ENCODE measurements at regions not wholly inside any gene's neighbourhood (a gene's known extent, or its start where the extent isn't known, plus 50 kb on each side); places are given as distances from the start of the nearest gene placed in this dataset.
"Not testable (repeated sequence)": the region's sequence is repeated elsewhere in the genome, so short reads cannot be mapped to it uniquely, and the experiment has no call there.

DNA sequence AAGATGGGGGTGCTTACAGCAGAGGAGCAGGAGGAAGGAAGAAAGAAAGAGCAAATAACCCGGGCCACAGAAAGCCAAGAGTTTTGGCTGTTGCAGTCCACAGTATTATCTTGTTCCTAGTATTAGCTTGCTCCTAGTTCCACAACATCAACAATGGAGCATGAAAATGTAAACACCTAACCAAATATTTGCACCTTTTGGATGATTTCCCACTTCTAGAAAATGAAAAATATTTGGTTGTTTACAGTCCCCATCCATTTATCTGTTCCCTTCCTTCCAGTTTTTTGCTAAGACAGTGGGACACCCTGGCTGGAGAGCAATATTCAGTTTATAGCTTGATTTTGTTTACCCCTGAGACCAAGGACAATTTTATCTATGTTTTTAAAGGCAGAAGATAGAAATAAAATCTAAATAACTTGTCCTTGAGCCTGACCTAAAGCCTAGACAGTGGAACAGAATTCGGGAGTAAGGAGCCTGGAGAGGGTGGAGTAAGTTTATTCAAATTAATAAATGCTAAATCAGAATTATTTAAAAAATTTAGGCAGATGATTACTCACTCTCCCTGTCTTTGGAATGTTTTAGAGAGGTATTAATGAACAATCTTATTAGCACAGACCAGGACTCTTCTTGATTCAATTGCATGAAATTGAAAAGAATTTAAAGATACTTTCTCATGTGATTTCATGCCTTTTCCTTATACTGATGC lies 51.6 kb downstream of the RESF1 start:
- no peak for DNase-seq

DNA sequence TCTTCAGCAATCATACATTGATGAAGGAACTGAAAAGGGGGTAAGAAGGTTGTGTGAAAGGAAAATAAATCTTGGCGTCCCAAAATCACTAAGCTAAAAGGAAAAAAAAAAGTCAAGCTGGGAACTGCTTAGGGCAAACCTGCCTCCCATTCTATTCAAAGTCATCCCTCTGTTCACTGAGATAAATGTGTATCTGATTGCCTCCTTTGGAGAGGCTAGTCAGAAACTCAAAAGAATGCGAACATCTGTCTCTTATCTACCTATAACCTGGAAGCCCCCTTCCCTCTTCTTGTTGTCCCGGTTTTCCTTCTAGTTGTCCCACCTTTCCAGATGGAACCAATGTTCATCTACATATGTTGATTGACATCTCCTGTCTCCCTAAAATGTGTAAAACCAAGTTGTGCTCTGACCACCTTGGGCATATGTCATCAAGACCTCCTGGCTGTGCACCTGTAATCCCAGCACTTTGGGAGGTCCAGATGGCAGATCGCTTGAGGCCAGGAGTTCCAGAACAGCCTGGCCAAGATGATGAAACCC lies 53.1 kb downstream of the RESF1 start:
- DNase-seq, result no peak

- no peak for DNase-seq
Observed at GRCh38 chr12:32015036-32015435, 55.8 kb downstream of the RESF1 start.

DNA sequence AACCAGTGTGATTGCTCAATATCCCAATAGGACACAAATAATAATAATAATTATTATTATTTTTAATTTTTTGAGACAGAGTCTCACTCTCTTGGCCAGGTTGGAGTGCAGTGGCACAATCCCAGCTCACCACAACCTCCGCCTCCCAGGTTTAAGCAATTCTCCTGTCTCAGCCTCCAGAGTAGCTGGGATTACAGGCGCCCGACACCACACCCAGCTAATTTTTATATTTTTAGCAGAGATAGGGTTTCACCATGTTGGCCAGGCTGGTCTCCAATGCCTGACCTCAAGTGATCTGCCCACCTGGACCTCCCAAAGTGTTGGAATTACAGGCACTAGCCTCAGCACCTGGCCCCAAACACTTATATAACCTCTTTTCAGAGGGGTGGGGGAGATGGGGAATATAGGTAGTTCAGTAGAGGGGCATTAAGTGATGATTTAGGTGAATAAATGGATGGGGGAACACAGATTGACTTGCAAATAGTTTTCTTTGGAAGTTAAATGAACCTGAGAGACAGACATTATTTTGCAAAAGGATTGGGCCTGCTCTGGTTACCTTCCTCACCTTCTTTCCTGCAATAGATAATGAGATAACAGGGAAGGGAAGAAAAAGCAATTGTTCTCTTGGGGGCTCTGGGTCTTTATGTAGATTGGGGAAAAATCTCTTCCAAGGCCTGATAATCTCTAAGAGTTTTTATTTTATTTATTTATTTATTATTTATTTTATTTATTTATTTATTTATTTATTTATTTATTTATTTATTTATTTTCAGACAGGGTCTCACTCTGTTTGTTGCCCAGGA lies 57.7 kb downstream of the RESF1 start:
- DNase-seq, result no peak

DNA sequence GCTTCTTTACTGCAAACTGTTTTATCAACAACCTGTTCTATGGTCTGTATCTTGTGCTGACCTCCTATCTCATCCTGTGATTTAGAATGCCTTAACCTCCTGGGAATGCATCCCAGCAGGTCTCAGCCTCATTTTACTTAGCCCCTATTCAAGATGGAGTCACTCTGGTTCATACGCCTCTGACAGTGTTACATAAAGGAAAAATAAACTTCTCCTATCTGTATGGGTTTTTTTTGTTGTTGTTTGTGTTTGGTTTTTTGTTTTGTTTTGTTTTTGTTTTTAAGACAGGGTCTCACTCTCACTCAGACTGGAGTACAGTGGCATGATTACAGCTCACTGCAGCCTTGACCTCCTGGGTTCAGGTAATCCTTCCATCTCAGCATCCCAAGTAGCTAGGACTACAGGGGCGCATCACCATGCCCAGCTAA lies 62.1 kb downstream of the RESF1 start:
- no peak for DNase-seq

- not testable (repeated sequence) for DNase-seq
Observed at GRCh38 chr12:32022387-32022786, 63.2 kb downstream of the RESF1 start.

DNA sequence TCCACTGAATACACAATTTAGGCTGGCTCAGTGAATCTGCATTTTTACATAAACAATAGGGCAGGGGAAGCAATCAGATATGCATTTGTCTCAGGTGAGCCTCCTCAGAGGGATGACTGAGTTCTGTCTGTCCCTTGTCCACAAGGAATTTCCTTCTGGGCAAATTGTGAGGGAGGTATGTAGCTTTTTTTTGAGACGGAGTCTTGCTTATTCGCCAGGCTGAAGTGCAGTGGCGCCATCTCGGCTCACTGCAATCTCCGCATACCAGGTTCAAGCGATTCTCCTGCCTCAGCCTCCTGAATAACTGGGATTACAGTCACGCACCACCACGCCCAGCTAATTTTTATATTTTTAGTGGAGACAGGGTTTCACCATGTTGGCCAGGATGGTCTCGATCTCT lies 64.6 kb downstream of the RESF1 start:
- DNase-seq, result not testable (repeated sequence)

- DNase-seq, result no peak
Observed at GRCh38 chr12:32024884-32025592, 65.8 kb downstream of the RESF1 start.

GRCh38 chr12:32025906-32026305 lies 66.7 kb downstream of the RESF1 start:
- DNase-seq, result peak; percentile 67

GRCh38 chr12:32027684-32028365 lies 68.6 kb downstream of the RESF1 start:
- no peak for DNase-seq

DNA sequence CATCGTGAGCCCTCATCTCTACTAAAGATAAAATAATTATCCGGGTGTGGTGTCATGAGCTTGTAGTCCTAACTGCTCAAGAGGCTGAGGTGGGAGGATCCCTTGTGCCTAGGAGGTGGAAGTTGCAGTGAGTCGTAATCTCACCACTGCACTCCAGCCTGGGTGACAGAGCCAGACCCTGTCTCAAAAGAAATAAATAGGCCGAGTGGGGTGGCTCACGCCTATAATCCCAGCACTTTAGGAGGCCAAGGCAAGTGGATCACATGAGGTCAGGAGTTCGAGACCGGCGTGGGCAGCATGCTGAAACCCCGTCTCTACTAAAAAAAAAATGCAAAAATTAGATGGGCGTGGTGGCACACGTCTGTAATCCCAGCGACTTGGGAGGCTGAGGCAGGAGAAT lies 70.9 kb downstream of the RESF1 start:
- DNase-seq, result no peak

DNA sequence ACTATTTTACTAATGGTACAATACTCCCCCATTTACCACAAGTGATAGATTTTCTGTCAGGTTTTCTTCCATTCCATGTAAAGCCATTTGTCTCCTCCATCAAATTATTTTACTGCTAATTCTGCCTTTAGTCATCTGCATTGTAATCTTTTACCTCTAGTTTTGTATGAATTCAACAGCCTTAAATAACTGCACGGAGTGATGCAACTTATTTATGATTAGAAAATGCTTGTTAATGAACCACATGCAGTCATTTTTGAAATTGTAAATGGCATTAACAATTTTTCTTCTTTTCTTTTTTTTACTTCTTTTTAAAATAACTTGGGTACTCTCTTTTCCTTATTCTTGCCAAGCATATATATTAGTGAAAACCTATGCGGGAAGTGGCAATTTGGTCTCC lies 71.5 kb downstream of the RESF1 start:
- no peak for DNase-seq

DNA sequence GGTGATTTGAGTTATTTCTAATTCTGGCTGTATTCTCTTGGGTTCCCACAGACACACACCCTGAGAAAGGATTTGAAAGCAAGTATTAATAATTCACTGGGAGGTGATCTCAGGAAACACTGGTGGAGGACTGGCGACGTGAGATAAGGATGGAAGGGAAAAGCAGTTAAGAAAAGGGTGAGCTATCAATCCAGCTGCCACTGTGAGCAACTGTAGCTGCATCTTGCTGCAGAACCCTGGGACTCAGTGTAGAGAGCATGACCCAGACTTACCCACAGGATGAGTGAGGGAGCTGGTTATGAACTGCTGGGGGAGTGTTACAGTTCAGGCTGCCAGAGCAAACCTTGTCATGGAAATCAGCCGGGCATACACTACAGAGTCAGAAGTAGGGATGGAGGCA lies 71.9 kb downstream of the RESF1 start:
- no peak for DNase-seq

GRCh38 chr12:32032205-32032810 lies 73.1 kb downstream of the RESF1 start:
- DNase-seq, result no peak

DNA sequence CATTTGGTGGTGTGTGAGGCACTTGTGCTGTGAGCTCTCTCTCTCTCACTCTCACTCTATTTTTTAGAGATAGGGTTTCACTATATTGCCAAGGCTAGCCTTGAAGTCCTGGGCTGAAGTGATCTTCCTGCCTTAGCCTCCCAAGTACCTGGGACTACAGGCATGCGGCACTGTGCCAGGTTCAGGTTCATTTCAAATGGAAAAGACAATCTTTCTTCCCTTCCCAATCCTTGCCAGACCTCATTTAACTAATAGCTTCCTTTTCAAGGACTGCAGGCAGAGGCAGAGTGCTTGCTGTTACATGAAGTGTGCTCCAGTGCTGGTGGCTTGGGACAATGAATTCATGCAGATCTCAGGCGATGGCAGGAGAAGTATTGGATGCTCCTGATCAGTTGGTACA lies 73.2 kb upstream of the BICD1 start:
- DNase-seq, result no peak

- DNase-seq, result no peak
Observed at GRCh38 chr12:32034045-32034444, 72.6 kb upstream of the BICD1 start.

GRCh38 chr12:32036477-32037263 lies 70.0 kb upstream of the BICD1 start:
- DNase-seq, result no peak

GRCh38 chr12:32039347-32039746 lies 67.3 kb upstream of the BICD1 start:
- no peak for DNase-seq

DNA sequence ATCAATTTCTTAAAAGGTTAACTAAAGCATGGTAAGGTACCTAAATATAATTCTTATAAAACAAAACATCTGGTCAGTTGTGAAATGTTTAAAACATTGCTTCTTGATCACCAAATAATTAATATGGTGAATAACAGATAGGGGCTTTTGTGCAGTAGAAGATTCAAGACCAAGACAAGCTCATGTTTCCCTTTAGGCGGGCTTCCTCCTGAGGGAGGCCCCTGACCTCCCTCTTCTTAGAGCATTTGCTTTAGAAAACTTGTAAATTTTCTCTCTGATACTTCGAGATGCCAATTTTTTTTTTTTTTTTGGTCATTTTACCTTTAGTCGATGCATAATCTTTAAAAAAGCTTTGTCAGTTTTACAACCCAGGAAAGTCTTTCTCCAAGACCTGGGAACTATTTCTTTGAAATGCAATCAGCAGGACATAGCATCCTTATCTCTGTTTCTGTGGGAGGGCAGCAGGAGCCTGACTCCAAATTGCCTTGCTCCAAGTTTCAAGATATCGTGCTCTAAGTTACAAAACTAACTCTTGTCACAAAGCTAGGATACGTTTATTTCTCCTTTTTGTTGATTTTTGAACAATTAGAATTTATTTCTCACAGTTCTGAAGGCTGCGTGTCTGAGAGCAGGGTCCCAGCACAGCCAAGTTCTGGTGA lies 66.6 kb upstream of the BICD1 start:
- DNase-seq, result no peak

- DNase-seq, result no peak
Observed at GRCh38 chr12:32043928-32044549, 62.6 kb upstream of the BICD1 start.
